HG02943 (cell line): ENCODE measurements at regions not wholly inside any gene's neighbourhood (a gene's known extent, or its start where the extent isn't known, plus 50 kb on each side); places are given as distances from the start of the nearest gene placed in this dataset.
"Not testable (repeated sequence)": the region's sequence is repeated elsewhere in the genome, so short reads cannot be mapped to it uniquely, and the experiment has no call there.

Experiments used
- ATAC-seq: cut with Tn5 transposase; IDR thresholded peaks from one replicate; pipeline ENCODE4 v1.9.1; 2021; ENCODE audit warnings: mild to moderate bottlenecking, low read depth, moderate library complexity; ENCODE audit not compliant: unreplicated experiment

DNA sequence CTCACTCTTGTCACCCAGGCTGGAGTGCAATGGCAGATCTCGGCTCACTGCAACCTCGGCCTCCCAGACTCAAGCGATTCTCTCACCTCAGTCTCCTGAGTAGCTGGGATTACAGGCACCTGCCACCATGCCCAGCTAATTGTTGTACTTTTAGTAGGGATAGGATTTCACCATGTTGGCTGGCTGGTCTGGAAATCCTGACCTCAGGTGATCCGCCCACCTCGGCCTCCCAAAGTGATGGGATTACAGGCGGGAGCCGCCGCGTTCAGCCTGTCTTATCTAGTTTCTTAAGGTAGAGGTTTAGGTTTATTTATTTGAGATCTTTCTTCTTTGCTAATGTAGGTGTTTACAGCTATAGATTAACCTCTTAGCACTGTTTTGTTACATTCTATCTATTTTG lies 708.8 kb downstream of the ZNF385D start:
- ATAC-seq, result no peak

DNA sequence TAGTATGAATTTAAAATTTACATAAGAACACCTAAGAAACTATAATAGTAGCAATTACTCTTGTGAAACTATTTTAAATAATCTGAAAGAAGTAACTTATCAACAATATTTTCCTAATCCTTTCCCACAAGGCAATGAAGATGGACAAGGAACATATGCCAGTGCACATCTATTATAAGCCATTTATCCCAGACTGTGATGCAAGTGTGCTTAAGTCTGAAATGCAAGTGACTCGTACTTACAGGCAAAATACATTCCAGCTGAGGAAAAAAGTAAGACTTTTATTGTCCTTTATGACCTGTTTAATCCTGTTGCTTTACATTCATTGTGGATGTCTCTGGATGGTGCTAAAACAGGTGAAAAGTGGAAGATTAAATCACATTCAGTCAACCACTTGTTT lies 709.4 kb downstream of the ZNF385D start:
- ATAC-seq, result no peak

GRCh38 chr3:21036888-21037287 lies 714.1 kb downstream of the ZNF385D start:
- ATAC-seq, result no peak

- no peak for ATAC-seq
Measured at GRCh38 chr3:21028412-21028811, 722.6 kb downstream of the ZNF385D start.

DNA sequence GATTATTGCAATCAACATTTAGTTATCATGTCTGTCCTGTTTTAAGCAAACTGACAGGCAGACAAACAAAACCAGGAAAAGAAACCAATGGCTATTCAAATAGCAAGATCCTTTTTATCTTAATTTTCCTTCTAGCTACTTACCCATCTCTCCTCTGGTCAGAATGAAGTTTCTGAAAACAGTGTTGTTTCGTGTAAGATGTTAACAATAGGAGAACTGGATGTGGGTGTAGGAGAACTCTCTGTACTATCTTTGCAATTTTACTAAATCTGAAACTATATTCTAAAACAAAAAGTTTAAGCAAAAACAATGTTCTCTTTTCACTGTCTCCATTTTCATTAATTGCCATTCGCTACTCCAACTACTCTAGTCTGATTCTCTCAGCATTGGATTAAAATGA lies 726.4 kb downstream of the ZNF385D start:
- ATAC-seq, result no peak

DNA sequence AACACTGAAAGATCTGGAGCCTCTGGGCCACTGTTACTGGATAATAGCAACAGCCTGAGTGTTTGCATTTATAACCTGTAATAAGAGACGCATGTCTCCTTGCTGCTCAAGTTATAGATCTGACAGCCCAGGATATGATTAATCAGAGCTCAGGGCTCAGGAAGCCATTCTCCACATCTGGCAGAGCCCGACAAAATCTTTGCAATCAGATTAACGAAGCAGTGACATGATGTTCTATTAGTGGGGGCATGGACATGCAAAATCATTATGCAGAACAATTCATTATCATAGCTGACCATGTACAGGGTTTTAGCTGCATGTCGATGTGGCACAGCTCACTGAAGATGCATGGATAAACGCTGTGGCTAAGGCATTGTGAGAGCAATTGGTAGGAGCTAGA lies 730.3 kb downstream of the ZNF385D start:
- ATAC-seq, result no peak

- no peak for ATAC-seq
Measured at GRCh38 chr3:21020043-21020442, 731.0 kb downstream of the ZNF385D start.

DNA sequence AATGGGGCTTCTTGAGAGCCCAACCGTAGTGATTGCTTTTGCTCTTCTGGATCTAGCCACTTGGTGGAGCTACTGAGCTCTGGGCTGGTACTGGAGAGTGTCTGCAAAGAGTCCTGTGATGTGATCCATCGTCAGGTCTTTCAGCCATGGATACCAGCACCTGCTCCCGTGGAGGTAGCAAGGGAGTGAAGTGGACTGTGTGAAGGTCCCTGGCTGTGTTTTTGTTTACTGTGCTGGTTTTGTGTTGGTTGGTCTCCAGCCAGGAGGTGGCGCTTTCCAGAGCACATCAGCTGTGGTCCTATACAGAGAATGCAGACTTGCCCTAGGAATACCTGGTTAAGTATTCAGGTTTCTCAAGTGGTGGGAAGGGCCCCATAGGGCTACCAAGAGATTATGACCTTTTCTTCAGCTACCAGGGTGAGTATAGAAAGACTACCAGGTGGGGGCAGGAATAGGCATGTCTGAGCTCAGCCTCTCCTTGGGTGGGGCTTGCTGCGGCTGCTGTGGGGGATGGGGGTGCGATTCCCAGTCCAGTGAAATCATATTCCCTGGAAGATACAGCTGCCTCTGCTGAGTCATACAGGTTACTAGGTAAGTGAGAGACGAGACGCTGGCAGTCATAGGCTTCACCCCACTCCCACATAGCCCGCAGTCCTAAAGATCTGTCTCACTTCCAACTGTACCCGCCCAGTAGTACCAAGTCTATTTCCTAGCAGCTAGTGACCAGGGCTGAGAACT lies 733.7 kb downstream of the ZNF385D start:
- no peak for ATAC-seq

GRCh38 chr3:21013566-21013965 lies 737.4 kb downstream of the ZNF385D start:
- no peak for ATAC-seq

- ATAC-seq, result no peak
Measured at GRCh38 chr3:20999661-21000060, 751.3 kb downstream of the ZNF385D start.

DNA sequence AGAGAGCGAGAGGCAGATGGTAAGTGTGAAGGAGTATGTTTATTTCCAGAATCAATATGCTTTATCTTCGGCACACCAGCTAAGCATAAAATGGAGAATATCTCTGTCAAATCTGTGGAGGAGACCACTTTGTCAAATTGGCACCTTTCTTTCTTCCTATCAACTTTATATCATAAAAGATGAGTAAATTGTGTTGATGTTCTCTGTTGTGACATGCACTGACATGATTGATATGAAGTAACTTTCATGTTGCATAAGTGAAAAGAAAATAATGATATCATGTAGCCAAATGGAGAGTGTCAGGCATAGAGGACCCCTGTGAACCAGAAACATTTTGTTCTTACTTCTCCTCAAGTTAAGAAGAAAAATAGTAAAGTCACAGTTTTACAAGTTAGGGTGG lies 753.8 kb downstream of the ZNF385D start:
- no peak for ATAC-seq

- ATAC-seq, result no peak
Measured at GRCh38 chr3:20990896-20991295, 760.1 kb downstream of the ZNF385D start.

DNA sequence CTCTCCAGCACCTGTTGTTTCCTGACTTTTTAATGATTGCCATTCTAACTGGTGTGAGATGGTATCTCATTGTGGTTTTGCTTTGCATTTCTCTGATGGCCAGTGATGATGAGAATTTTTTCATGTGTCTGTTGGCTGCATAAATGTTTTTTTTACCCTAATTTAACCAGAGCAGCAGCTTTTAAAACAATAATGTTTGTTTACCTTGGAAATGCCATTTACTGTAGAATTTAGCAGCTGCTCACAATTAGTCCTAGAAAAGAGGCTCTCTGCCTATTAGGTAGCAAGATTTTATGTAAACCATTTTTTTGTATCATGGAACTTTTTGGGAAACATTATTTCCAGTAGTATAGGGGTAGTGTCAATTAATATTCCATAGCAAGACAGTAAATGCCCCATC lies 761.4 kb downstream of the ZNF385D start:
- ATAC-seq, result not testable (repeated sequence)

DNA sequence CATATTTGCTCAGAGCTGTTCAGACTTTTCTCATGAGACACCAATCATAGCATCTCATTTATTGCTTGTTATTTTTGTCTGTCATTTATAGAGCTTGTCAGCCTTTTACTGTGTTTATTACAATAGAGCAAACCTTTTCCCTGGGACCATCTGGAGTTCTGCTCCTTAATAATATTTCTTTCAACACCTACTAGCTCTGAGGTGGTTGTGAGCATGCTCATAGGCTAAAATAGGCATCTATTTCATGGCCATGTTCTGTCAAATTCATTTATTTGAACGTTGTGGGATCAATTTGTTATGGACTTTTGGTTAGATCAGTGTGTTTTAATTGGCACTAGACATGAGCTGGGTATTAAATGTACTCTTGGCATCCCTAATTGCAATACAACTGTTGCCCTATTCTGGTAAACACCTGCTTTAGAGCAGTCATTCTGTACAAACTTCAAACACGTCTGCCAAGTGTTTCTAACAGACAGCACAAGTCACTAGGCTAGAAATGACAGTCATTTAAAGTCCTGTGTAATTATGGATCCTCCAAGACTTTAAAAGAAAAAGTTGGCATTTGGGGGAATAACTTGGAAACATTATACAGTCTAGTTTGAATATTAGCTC lies 766.3 kb downstream of the ZNF385D start:
- ATAC-seq, result no peak

DNA sequence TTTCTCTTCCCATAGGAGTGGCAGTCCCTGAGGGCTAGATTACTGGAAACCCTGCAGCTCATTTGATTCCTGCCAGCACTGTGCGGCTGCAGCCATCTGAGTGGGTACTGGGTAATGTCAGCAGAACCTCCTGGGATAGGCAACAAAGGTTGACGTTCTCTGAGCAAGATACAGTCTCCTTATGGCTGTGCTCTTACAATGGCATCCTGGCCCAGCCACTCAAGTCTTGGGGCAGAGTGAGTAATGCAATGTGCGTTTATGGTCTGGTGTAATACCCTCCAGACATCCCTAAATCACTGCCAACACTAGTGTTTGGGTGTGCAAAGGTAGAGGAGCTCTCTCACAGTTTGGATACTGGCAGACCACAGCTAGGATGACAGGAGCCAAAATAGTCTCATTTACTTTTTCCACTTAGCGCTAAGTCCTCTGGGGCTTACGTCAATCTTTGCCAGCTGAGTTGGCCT lies 775.8 kb downstream of the ZNF385D start:
- ATAC-seq, result no peak

- no peak for ATAC-seq
Measured at GRCh38 chr3:20974396-20974795, 776.6 kb downstream of the ZNF385D start.

GRCh38 chr3:20970807-20971206 lies 780.2 kb downstream of the ZNF385D start:
- ATAC-seq, result not testable (repeated sequence)

- ATAC-seq, result not testable (repeated sequence)
Measured at GRCh38 chr3:20967485-20967884, 781.5 kb upstream of the SGO1 start.

DNA sequence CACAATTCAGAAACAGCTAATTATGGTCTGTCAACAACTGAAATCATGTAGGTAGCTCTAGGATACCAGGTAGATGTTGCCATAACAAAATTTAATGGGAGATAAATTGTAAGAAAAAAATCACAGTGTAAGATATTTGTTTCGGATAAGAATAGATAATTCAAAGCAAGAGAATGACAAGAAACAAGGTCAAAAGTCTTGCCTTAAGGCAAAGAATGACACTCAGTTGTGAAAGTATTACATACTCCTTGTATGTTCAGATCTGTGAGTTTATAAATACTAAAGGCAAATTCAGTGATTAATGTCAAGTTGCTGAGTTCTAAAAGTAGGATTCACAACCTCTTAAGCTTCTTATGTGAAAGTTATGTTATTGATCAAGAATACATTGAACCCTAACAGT lies 772.2 kb upstream of the SGO1 start:
- ATAC-seq, result no peak

- no peak for ATAC-seq
Measured at GRCh38 chr3:20945892-20946291, 759.9 kb upstream of the SGO1 start.

DNA sequence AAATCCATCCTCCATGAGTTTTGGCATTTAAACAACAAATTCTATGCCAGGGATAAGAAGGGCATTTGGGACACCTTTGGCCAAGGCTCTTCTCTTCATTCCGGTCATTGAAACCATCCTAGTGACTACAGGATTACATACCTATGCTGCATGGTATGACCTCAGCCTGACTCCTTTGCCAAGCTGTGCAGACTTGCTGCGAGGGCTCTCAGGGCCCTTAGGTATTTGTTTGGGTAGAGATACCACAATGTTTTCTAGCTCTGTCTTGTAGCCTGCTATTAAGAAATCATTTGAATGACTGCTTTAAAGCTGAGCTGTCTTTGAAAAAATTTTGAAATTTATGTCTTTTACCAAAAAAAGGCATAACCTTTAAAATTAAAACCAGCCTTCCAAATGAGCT lies 749.8 kb upstream of the SGO1 start:
- ATAC-seq, result no peak

GRCh38 chr3:20931834-20932233 lies 745.8 kb upstream of the SGO1 start:
- ATAC-seq, result no peak
